HK-2 (cell line): ENCODE measurements at regions not wholly inside any gene's neighbourhood (a gene's known extent, or its start where the extent isn't known, plus 50 kb on each side); places are given as distances from the start of the nearest gene placed in this dataset.

Source experiments
- DNase-seq: peaks from one replicate; pipeline ENCODE4 v3.0.0-alpha.2; 2018; ENCODE audit not compliant: unreplicated experiment

DNA sequence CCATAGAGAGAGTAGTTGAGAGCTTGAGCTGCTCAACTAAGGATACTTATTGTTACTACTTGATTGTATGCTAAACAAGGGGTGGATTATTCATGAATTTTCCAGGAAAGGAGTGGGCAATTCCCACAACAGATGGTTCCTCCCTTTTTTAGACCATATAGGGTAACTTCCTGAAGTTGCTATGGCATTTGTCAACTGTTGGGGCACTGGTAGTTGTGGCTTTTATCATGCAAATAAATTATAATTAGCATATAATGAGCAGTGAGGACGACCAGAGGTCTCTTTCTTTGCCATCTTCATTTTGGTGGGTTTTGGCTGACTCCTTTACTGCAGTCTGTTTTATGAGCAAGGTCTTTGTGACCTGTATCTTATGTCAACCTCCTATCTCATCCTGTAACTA, 1403.5 kb upstream of the PABPC4L start:
- no peak for DNase-seq

GRCh38 chr4:135604531-135604930, 1402.9 kb upstream of the PABPC4L start:
- DNase-seq: no peak

DNA sequence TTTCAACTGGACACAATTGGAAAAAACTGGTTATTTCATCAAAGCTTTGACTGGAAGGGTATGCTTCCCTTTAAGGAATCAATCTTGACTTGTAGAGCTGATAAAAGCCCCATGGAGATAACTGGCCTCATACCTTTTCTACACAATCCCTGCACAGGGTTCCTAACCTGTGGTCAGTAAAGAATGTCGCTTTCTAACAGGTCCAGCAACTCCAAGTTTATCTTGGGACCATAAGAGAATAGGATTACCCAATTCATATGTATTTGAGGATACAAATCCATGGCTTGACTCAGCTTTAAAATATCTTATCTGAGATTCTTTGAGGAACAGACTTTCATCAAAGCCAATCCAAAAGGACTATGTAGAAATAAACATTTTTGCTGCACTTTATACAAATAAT, 1399.8 kb upstream of the PABPC4L start:
- no peak for DNase-seq

GRCh38 chr4:135598151-135598550, 1396.6 kb upstream of the PABPC4L start:
- DNase-seq: no peak

- no peak for DNase-seq
These were observed 1392.9 kb upstream of the PABPC4L start for GRCh38 chr4:135594521-135594920.

DNA sequence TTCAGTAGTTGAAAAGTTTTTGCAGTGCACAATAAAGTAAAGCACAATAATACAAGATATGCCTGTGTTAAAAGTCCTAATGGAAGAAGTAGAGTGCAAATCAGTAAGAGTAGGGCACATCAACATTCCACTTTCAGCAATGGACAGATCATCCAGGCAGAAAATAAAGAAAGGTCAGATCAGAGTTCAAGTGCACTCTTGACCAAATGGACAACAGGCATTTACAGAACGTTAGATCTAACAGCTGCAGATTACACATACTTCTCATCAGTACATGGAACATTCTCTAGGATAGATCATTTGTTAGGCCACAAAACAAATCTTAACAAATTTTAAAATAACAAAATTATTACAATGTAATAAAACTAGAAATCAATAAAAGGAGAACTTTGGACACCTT, 1373.5 kb upstream of the PABPC4L start:
- DNase-seq: no peak

DNA sequence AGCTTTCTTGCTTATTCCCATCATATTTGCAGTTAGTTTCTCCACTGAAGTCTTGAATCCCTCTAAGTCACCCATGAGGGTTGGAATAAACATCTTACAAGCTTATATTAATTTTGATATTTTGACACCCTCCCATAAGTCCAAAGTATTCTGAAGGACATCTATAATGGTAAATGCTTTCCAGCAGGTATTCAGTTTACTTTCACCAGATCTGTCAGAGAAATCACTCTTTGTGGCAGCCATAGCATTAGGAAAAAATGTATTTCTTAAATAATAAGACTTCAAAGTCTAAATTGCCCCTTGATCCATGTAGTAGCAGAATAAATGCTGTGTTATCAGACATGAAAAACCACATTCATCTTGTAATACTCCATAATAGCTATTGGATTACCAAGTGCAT, 1371.7 kb upstream of the PABPC4L start:
- DNase-seq: no peak

DNA sequence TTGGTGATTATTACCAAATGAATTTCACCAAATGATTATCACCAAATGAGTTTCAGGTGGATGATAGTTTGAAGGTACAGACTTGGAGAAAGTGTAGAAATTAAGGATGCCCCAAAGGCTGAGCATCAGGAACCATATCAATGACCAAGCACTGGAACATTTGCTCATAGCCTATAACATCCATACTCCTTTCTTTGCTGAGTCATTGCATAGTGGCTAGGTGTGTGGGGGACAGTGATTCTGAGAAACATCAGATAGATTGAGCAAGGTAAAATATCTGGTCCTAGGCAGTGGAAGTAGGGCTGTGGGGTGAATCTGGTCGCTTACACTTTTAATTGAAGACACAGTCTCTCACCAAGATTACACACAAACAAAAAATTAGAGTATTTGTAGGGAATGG, 1362.5 kb upstream of the PABPC4L start:
- DNase-seq: no peak

- DNase-seq: no peak
These were observed 1351.6 kb upstream of the PABPC4L start for GRCh38 chr4:135553213-135553612.

DNA sequence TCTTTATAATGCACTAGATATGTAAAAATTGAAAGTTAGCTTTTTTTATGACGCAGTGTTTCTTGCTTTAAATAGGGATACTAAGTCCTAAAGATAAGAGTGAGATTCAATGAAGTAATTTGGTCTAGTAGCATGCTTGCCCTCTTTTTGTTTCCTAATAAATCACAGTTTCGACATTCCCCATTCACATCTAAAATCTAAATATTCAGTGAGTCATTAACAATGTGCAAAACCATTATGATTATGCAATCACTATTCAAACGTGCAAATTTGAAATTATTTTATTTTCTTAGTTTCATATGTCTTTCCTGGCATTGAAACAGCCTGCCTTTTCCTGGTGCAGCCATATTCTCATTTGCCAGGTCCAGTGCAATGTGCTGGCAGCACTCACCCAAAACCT, 1350.5 kb upstream of the PABPC4L start:
- DNase-seq: no peak

GRCh38 chr4:135548711-135549110, 1347.1 kb upstream of the PABPC4L start:
- no peak for DNase-seq

- no peak for DNase-seq
These were observed 1344.2 kb upstream of the PABPC4L start for GRCh38 chr4:135545616-135546317.

DNA sequence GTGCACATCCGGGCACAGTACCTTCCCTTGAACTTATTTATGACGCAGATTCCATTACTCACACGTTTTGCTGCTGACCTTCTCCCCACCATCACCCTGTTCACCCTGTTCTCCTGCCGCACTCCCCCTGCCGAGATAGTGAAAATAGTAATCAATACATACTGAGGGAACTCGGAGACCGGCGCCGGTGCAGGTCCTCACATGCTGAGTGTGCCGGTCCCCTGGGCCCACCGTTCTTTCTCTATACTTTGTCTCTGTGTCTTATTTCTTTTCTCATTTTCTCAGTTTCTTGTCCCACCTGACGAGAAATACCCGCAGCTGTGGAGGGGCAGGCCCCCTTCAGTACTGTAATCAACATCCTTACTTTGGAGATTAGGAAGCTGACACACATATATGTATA, 1337.1 kb upstream of the PABPC4L start:
- DNase-seq: no peak

- DNase-seq: no peak
These were observed 1331.5 kb upstream of the PABPC4L start for GRCh38 chr4:135533053-135533452.

DNA sequence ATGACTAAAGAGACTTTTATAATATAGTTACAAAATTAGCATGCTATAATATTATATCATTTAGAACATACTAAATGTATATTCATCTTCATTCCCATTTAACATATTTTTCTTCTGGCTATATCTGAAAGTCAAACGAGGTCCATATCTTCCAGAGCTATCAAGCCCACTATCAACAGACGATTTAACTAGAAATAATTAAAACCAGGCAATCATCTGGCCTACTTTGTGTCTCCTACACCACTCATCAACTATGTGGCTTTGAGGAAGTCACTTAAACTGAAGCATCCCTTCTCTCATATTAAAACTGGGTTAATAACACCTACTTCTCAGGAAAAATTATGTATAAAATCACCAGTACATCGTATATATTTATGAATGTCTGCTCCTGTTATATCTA, 1330.5 kb upstream of the PABPC4L start:
- DNase-seq: no peak

DNA sequence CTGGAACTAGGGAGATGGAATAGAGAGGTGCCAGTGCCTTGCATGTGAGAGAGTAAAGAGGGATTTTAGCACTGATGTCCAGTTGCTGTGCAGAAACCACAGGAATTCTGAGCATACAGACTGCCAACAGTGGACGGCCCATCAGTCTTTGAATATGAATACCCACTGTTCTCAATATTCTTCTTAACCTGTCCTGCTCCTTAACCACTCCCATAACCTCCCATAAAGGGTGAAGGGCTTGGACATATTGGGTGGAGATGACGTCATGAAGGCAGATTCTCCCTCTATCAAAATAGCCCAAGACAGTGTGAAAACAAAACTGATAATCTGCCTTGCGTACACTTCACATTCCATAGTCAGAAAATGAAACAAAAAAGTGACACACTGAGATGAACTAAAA, 1313.7 kb upstream of the PABPC4L start:
- DNase-seq: no peak

- no peak for DNase-seq
These were observed 1309.0 kb upstream of the PABPC4L start for GRCh38 chr4:135510582-135510981.

DNA sequence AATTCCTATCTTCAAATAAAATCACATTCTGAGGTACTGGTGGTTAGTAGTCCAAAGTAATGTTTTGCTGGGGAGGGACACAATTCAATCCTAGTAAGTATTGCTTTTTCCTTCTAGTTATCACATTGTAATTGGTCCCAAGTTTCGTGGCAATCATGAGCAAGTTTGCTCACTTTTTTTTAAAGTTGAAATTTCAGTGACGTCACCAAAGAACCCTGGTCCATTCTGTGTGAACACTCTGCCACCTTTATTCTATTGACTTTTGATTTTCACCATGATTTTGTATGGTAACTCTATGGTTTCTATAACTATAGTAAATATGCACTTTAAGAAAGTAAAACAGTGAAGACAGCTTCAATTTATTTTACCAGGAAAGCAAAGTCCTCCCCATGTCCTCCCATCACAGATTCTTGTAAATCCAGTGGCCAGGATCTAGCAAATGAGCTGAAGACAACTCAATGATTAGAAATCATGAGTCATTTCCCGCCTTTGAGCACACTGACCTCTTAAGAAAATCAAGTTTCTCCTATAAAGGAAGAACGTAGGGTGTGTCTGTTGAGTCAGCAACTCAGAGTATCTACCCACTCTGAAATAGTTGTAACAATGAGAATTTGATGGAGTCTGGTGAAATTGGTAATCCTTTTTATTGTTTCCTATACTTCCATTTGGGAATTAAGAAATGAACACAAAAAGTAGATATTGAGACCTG, 1306.6 kb upstream of the PABPC4L start:
- peak; percentile 5 for DNase-seq

- no peak for DNase-seq
These were observed 1296.1 kb upstream of the PABPC4L start for GRCh38 chr4:135497563-135498152.

DNA sequence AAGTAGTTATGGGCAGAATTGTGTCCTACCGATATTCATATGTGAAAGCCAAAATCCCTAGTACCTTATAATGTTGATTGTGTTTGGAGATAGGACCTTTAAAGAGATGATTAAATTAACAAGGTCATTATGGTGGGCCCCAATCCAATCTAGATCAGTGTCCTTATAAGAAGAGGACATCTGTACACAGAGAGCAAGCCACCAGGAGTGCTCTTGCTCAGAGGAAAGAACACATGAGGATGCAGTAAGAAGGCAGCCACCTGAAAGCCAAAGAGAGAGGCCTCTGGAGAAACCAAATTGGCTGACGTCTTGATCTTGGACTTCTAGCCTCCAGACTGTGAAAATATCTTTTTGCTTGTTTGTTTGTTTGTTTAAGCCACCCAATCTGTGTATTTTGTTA, 1290.8 kb upstream of the PABPC4L start:
- DNase-seq: no peak

DNA sequence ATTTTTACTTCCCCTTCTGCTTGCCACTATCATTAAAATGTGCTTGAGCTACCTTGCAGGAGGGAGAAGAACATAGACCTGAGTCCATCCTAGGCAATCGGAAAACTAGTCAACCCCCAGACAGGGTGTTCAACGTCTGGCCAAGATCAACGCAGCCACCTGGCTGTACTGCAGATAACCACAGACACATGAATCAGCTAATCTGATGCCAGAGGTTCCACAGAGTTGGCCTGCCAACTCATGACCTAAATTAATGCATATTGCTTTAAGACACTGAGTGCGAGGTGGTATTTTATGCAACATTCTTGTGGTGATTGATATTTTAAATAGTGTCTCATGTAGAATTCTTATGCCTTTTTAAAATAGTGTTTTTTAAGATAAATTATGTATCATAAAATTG, 1283.8 kb upstream of the PABPC4L start:
- DNase-seq: no peak

GRCh38 chr4:135476272-135476671, 1274.7 kb upstream of the PABPC4L start:
- DNase-seq: no peak

DNA sequence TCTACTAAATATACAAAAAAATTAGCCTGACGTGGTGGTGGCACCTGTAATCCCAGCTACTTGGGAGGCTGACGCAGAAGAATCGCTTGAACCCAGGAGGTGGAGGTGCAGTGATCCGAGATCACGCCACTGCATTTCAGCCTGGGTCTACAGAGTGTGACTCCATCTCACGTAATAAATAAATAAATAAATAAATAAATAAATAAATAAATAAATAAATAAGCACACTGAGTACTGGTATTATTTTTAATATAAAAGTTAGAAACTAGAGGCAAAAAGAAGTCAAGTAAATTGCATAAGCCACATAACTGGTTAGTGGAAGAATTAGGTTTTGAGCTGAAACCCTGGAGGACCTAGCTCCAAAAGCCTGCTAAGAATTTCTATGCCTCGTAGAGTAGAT, 1262.7 kb upstream of the PABPC4L start:
- DNase-seq: no peak
